Activated CD8-positive, alpha-beta memory T cell treated with anti-CD3 and anti-CD28 coated beads for 36 hours (primary cell): ENCODE measurements at regions not wholly inside any gene's neighbourhood (a gene's known extent, or its start where the extent isn't known, plus 50 kb on each side); places are given as distances from the start of the nearest gene placed in this dataset.

Source experiments
- CTCF ChIA-PET: fragments of 350-600 bp; sonication (Branson Sonifier 250); formaldehyde crosslinking; loops from one replicate; lab custom pipeline; 2021; ENCODE audit warnings: antibody characterized with exemption; lab: Charles Lee
- POLR2A ChIA-PET: fragments of 350-600 bp; sonication (Branson Sonifier 250); formaldehyde crosslinking; loops from one replicate; lab custom pipeline; 2021; ENCODE audit warnings: antibody characterized with exemption; lab: Charles Lee

DNA sequence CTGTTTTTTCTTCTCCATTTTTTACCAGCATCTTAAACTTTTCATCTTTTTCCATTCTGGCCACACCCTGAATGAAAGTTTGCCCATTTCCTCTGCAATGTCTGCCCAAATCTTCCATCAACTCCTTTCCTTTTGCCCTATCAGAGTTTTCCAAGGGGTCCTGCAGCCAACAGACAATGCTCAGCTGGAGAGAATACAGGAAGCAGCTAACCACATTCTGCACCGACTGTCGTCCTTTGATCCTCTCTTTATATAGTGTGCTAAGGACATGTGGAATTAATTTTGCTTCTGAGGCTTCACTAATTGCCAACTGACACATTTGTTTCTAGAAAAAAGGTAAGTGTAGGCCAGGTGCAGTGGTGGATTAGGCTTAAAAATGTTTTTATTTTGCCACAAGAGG, 50.5 kb upstream of the DLX2 start:
- POLR2A ChIA-PET = no interaction called here
- CTCF ChIA-PET = no interaction called here

DNA sequence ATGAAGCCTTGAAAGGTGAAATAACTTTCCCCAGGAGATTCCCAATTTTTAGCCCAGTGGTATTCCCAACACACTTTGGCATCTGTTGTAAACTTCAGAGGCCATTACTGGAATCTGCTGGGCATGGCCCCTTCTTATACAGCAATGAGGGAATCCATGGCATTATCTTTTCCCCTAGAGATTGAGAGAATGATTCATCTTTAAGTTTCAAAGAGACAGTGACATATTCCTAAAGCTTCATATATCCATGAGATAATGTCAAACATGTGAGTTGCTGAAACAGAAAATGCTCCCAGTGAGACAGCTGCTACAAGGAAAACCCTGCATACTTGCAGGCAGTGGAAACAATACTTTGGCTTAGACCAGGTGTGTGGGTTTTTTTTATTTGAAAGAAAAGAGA, 51.1 kb upstream of the DLX2 start:
- ChIA-PET CTCF (interaction anchor here (0.7 kb wide), 1 partner anchor 460 kb away, joined by 3 read pairs; no protein-coding TSS in a partner anchor), POLR2A (no interaction called here)

DNA sequence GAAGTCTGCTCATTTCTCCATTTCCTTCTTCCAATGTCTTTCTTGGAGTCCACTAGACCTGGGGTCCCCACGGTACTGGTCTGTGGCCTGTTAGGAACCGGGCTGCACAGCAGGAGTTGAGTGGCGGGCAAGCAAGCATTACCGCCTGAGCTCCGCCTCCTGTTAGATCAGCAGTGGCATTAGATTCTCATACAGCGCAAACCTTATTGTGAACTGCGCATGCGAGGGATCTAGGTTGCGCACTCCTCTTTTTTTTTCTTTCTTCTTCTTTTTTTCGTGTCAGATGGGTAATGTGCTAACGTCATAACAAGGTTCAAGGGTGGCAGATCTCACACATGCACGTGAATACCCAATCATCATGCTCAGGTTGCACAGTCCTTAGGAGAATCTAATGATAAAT, 53.1 kb upstream of the DLX2 start:
- ChIA-PET POLR2A (no interaction called here), CTCF (no interaction called here)

DNA sequence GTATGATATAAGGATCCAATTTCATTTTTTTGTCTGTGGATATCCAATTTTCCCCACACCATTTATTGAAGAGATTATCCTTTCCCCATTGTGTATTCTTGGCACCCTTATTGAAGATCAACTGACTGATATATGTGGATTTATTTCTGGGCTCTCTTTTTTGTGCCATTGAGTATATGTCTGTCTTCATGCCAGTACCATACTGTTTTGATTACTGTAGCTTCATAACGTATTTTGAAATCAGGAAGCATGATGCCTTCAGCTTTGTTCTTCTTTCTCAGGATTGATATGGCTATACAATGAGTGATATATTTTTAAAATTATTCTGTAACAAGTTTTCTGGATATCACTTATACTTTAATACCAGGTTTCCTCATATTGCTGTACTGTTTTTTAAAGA, 58.1 kb upstream of the DLX2 start:
- ChIA-PET CTCF (interaction anchor here (1.0 kb wide), 1 partner anchor 457 kb away, joined by 3 read pairs; no protein-coding TSS in a partner anchor), POLR2A (no interaction called here)

DNA sequence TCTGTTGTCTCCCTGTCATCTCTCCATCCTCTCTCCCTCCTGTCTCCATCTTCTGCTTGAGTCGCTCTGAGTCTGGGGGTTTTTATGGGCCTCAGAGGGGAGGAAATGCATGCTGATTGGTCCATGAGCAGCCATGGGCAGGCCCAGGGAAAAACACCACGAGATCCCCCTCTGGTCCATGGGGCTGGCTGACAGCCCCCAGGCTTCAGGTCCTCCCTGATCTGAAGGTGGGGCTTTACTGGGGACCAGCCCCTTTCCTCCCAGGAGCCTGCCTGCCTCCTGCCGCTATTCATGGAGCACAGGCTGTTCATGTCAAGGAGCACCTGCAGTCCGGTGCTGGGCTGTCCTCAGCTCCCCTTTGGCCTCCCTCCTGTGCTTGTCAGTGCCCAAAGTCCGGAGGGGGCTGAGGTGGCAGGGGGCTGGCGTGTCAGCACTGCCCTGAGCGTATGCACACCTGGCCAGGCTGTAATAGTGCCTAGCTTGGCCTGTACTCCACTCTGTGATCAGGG, 59.6 kb upstream of the DLX2 start:
- POLR2A ChIA-PET = no interaction called here
- CTCF ChIA-PET = no interaction called here

DNA sequence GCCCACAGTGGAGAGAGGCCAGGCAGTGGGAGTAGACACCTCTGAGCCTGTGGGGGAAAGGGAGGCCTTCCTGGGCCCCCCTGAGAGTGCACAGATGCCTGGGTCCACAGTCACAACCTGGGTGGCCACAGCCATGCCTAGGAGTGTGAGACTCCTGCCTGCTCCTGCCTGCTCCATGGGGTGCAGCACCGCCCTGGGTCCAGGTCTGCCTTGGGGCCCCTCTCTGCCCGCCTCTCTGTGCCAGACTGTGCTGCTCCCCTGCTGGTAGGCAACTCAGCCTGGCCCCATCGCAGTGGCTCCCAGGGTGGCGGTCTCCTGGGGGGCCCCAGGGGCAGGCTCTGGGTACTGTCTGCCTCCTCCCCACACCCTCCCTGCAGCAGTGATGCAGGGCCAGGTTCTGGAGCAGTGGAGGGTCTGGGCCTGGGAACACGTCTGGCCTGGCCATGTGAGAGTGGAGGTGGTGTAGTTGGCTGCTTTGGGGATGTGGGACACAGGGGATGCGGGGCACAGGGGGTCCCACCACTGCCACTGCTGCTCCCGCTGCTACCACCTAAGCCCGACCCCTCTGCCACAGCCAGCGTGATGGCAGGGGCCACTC, 60.1 kb upstream of the DLX2 start:
- POLR2A ChIA-PET = no interaction called here

DNA sequence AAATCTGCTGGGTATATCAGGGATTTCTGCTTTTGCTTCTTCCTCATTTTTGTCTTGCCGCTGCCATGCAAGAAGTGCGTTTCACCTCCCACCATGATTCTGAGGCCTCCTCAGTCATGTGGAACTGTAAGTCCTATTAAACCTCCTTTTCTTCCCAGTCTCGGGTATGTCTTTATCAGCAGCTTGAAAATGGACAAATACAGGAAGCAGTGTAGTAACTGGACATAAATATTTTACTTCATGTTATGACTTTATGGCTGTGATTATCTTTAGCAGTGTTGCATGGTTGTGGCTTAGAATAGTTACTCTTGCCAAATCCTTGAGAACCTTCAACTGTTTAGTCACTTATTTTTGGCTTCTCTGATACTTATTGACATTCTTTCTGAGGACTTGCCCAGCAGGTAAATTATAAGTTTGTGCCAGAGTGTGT, 66.2 kb upstream of the DLX2 start:
- ChIA-PET POLR2A (no interaction called here), CTCF (no interaction called here)

More for the DNA sequence above, 60.1 kb upstream of the DLX2 start:
- CTCF ChIA-PET = no interaction called here

DNA sequence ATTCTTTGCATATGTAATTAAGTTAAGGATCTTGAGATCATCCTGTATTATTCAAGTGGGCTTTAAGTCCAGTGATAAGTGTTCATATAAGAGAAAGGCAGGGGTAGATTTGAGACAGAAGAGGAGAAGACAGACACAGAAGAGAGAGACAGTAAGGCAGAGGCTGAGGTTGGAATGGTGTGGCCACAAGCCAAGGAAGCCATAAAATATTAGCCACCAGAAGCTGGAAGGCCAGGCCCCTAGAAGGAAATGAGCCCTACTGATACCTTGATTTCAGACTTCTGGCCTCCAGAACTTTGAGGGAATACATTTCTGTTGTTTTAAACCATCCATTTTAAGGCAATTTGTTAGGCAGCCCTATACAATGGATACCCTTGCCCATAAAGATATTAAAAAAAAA, 66.9 kb upstream of the DLX2 start:
- POLR2A ChIA-PET = no interaction called here
- CTCF ChIA-PET = interaction anchor here (6.2 kb wide), 1 partner anchor 293 kb away, joined by 35 read pairs; no protein-coding TSS in a partner anchor

DNA sequence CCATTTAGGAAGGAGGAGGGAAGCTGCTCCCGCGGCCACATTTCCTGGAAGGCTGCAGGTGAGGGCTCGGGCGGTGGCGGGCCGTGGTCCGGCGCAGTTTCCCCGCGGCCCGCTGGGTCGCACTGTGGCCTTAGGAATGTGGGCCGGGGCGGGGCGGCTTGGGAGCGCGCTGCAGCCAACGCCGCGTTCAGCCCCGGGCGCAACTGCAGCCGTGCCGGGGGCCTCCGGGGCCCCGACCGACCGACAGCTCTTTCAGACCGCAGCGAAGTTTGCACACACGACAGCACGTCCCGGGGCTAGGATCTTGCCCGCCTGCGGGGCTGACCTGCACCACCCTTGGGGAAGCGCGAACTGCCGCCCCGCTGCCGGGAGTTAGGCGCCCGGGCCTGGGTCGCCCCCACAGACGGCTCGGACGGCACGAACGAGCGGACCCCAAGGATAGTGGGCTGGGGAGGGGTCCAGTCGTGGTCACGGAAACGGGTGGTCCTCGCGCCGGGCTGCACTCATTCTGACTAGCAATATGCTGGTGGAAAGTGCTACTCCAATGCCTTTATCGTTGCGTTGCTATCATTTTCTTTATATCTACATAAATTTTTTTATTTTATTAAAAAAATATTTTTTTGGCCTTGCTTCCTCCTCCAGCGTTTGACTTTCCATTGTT, 69.9 kb upstream of the DLX2 start:
- ChIA-PET POLR2A (no interaction called here), CTCF (interaction anchor here (0.5 to 6.2 kb wide), 5 partner anchors 54 to 563 kb away, joined by 3 to 35 read pairs (median 3); no protein-coding TSS in a partner anchor)

DNA sequence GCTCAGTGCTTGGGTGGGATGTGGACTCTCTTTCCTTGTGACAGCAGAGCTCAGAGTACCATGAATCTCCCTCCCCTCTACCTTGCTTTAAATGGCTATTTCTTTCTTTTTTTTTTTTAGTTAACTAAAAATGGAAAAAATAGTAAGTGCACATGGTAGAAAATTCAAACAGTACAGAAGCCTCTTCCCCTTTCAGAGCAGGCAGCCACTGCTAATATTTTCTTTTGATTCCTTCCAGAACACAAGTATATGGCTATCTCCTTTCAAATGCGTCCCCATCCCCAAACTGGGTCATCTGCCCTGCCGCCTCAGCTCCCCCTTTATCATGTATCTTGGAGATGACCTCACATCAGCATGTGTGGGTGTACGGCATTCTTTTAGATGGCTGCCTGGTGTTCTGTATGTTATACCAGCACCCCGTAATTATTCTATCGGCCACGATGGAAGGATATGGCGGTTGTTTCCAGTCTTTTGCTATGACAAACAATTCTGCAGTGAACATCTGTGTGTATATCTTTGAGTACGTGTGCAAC, 70.5 kb upstream of the DLX2 start:
- ChIA-PET CTCF (interaction anchor here (0.6 to 6.2 kb wide), 4 partner anchors 53 to 293 kb away, joined by 3 to 35 read pairs (median 8); no protein-coding TSS in a partner anchor), POLR2A (no interaction called here)

DNA sequence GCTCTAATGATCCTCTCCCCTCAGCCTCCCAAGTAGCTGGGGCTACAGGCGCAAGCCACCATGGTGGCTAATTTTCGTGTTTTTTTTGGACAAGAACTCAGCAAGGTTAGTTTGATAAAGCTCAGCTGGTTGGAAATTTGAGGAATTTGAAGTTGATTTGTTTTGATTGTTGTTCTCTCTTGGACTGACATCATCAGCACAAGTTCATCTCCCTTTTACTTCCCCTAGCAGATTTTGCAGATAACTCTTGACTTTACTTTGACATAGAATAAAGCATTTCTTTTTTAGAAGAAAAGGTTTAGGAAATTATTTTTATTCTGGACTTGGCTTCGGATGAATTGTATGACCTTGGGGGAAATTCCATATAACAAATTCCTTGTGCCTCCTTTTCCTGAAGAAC, 74.9 kb upstream of the DLX2 start:
- POLR2A ChIA-PET = no interaction called here
- CTCF ChIA-PET = interaction anchor here (2.1 kb wide), 1 partner anchor 285 kb away, joined by 8 read pairs; no protein-coding TSS in a partner anchor

DNA sequence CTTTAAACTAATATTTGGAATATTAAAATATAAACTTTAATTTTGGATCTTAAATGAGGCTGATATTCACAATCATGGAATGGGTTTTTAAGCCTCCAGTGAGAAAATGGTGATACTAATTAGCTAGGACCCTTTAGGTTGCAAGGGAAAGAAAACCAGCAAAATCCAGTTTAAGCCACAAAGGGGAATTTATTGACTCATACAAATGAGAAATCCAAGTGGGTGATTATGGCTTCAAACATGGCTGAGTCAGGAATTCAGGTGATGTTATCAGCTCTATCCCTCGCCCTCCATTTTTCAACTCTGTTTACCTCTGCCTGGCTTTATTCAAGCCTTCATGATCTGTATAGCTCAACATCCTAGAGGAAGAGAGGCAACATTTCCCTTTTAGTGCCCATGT, 75.3 kb upstream of the DLX2 start:
- POLR2A ChIA-PET = no interaction called here
- CTCF ChIA-PET = interaction anchor here (2.1 kb wide), 1 partner anchor 285 kb away, joined by 8 read pairs; no protein-coding TSS in a partner anchor

DNA sequence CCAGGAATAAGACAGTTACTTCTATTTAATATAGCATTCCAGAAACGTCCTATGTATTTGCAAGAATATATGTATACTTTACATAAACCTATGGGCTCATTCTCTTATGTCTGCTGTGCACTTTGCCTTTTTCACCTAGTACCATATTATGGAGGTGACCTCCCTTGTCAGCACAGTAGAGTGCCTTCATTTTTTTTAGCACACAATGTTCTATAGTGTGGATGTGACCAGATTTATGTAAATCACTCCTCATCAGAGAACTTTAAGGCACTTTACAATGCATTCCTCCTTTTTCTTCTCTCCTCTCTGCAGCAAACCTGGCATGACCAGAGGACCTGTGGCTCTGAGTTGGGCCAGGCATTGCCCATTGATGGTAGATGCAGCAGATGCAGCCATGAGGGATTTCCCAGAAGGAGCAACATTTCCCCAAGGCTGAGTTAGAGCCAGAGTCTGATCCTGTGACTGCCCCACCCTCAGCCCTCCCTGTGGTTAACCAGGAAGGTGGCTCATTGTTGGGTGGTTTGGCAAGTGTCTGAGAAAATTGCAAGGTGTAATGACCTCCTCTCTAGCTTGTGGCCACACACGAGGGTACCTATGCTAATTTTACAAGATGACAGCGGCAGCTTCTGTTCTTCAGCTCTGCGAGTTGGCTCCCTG, 76.5 kb upstream of the DLX2 start:
- CTCF ChIA-PET = interaction anchor here (2.1 kb wide), 1 partner anchor 283 kb away, joined by 8 read pairs; no protein-coding TSS in a partner anchor

DNA sequence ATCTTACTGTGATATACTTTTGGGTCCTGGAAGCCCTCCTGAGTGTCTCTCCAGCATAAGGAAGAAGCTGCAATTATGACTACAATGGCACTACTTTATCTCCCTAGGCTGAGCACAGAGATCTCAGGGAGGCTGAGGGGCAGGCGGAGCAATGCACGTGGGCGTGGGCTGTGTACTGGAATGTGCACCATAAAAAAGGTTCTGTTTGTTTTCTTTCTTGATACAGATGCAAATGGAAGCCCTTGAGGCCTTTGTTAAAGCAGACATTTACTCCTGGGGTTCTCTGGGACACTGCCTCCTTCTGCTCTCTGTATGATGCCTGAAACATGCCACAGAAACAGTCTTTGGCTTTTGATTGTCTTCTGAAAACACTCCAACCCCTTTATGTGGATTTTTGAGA, 79.1 kb upstream of the DLX2 start:
- CTCF ChIA-PET = no interaction called here
- POLR2A ChIA-PET = no interaction called here

More for the DNA sequence above, 76.5 kb upstream of the DLX2 start:
- POLR2A ChIA-PET = no interaction called here

DNA sequence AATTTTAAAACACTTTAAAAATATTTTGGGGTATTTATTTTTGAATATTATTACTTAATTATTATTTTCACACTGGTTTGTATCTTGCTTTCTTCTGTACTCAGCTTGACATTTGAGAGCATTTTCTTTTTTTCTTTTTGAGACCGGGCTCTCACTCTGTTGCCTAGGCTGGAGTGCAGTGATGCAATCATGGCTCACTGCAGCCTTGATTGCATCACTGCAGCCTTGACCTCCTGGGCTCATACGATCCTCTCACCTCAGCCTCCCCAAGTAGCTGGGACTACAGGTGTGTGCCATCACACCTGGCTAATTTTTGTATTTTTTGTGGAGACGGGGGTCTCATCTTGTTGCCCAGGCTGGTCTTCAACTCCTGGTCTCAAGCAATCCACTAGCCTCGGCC, 79.9 kb upstream of the DLX2 start:
- CTCF ChIA-PET = no interaction called here
- POLR2A ChIA-PET = no interaction called here

DNA sequence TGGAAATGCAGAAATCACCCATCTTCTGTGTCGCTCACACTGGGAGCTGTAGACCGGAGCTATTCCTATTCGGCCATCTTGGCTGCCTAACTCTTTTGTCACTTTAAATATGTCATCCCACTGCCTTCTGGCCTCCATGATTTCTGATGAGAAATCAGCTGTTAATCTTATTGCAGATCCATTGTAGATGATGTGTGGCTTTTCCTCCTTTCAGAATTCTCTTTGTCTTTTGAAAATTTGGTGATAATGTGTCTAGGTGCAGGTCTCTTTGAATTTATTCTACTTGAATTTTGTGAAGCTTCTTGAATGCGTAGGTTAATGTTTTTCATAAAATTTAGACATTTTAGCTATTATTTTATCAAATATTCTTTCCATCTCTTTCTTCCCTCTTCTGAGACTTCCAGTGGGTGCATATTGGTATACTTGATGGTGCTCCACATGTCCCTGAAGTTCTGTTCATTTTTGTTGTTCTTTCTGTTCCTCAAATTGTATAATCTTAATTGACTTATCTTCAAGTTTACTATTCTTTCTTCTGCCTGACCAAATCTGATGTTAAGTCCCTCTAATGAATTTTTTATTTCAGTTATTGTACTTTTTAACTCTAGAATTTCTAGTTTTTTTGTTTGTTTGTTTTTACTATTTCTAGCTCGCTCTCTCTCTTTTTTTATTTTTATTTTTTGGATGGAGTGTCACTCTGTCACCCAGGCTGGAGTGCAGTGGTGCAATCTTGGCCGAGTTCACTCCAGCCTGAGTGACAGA, 90.8 kb upstream of the DLX2 start:
- CTCF ChIA-PET = interaction anchor here (0.6 kb wide), 1 partner anchor 251 kb away, joined by 5 read pairs; no protein-coding TSS in a partner anchor
- POLR2A ChIA-PET = interaction anchor here (0.6 kb wide), 1 partner anchor 13 kb away, joined by 6 read pairs; no protein-coding TSS in a partner anchor

DNA sequence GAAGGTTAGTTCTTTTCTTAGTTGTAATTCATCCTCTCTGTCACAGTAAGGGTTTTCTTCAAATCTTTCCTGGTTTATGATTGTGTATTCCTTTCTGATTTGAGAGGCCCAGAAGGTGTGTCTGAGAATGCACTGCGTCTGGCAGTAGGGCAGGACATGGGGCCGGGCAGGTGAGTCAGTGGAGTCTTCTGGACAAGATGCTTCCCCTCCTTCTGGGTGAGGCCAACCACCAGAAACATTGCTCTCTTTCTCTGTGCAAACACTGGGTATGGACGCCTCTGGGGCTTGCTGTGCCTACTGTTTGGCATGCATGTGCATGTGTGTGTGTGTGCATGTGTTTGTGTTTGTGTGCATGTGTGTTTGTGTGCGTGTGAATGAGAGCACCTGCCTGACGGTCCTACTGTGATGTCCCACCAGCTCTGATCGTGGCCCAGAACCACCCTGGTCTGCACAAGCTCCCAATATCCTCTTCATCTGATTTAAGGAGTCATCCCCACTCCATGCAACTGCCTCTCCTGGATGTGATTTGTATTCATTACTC, 93.2 kb upstream of the DLX2 start:
- ChIA-PET POLR2A (no interaction called here), CTCF (no interaction called here)

DNA sequence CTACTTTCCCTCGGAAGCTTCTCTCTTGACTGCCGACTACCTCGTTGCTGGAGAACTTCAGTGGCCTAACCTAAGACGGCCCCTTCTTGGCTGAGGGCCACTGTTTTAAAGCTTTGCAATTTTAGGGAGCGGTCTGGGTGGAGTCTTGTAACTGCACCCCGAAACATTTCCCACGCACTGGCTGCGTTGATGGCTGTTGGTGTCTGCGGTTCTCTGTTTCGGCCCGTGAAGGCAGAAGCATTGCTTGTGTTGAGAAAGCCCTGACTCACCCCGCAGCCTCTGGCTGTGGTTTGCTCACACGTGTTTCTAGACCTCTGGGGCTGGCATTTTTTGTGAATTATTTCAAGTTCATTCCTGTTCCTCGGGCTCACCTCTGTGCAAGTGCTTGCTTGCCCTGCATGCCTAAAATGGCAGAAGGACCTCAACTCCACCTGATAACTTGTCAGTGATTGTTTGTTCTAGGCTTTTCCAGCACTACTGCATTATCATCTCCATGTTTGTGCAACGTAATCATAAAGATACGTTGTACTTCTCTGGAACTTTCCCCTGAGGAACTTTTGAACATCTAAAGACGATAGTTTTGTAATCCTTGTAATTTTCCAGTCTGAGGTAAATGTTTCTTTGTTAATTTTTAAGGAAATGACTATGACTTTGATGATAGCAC, 94.2 kb upstream of the DLX2 start:
- POLR2A ChIA-PET = no interaction called here
- CTCF ChIA-PET = no interaction called here
